HG03575 (cell line): ENCODE measurements at regions not wholly inside any gene's neighbourhood (a gene's known extent, or its start where the extent isn't known, plus 50 kb on each side); places are given as distances from the start of the nearest gene placed in this dataset.
"Not testable (repeated sequence)": the region's sequence is repeated elsewhere in the genome, so short reads cannot be mapped to it uniquely, and the experiment has no call there.

Source experiments
- ATAC-seq: cut with Tn5 transposase; IDR thresholded peaks from one replicate; pipeline ENCODE4 v1.9.1; 2021; ENCODE audit not compliant: unreplicated experiment, insufficient number of reproducible peaks, low FRiP score; ENCODE audit errors: extremely low read depth

- no peak for ATAC-seq
Measured at GRCh38 chr16:22624038-22624799, 113.5 kb downstream of the NPIPB5 start.

- no peak for ATAC-seq
Measured at GRCh38 chr16:22624800-22625533, 114.3 kb downstream of the NPIPB5 start.

- ATAC-seq = no peak
Measured at GRCh38 chr16:22625967-22626366, 115.3 kb downstream of the NPIPB5 start.

- no peak for ATAC-seq
Measured at GRCh38 chr16:22627043-22627442, 116.4 kb downstream of the NPIPB5 start.

- no peak for ATAC-seq
Measured at GRCh38 chr16:22628994-22629393, 118.3 kb downstream of the NPIPB5 start.

GRCh38 chr16:22630242-22630641, 119.6 kb downstream of the NPIPB5 start:
- ATAC-seq = no peak

GRCh38 chr16:22631264-22631663, 120.6 kb downstream of the NPIPB5 start:
- no peak for ATAC-seq

GRCh38 chr16:22632606-22633005, 121.9 kb downstream of the NPIPB5 start:
- no peak for ATAC-seq

- no peak for ATAC-seq
Measured at GRCh38 chr16:22633280-22633679, 122.6 kb downstream of the NPIPB5 start.

GRCh38 chr16:22633799-22634198, 123.1 kb downstream of the NPIPB5 start:
- no peak for ATAC-seq

- no peak for ATAC-seq
Measured at GRCh38 chr16:22634954-22635353, 124.3 kb downstream of the NPIPB5 start.

GRCh38 chr16:22635357-22635761, 124.7 kb downstream of the NPIPB5 start:
- ATAC-seq = no peak

- no peak for ATAC-seq
Measured at GRCh38 chr16:22635801-22636200, 125.1 kb downstream of the NPIPB5 start.

GRCh38 chr16:22638393-22639206, 127.9 kb downstream of the NPIPB5 start:
- ATAC-seq = no peak

GRCh38 chr16:22641131-22641628, 130.5 kb downstream of the NPIPB5 start:
- no peak for ATAC-seq

- ATAC-seq = no peak
Measured at GRCh38 chr16:22642416-22643088, 131.9 kb downstream of the NPIPB5 start.

GRCh38 chr16:22643203-22643602, 132.5 kb downstream of the NPIPB5 start:
- ATAC-seq = not testable (repeated sequence)

- no peak for ATAC-seq
Measured at GRCh38 chr16:22643886-22644285, 133.2 kb downstream of the NPIPB5 start.

GRCh38 chr16:22645868-22646267, 135.2 kb downstream of the NPIPB5 start:
- no peak for ATAC-seq
